Smooth muscle cell (in vitro differentiated cells): ENCODE measurements at regions not wholly inside any gene's neighbourhood (a gene's known extent, or its start where the extent isn't known, plus 50 kb on each side); places are given as distances from the start of the nearest gene placed in this dataset.

Source experiments
- DNase-seq: peaks from one replicate; lab custom pipeline; 2025; ENCODE audit not compliant: unreplicated experiment; lab: John Stamatoyannopoulos, UW
- H2AFZ ChIP-seq: fragments of 200-600 bp; sonication (generic); 2 replicates; pipeline ENCODE4 v1.6.0; 2016; ENCODE audit warnings: antibody characterized with exemption, low read depth, mild to moderate bottlenecking
- H3F3A ChIP-seq: fragments of 200-600 bp; sonication (generic); 2 replicates; pipeline ENCODE4 v1.6.0; 2017; ENCODE audit warnings: antibody characterized with exemption, low read depth
- H3K27ac ChIP-seq: fragments of 200-600 bp; sonication (generic); 2 replicates; pipeline ENCODE4 v1.5.1; 2016; ENCODE audit warnings: low read depth, mild to moderate bottlenecking
- H3K27me3 ChIP-seq: fragments of 200-600 bp; sonication (generic); 2 replicates; pipeline ENCODE4 v1.6.1; 2016; ENCODE audit warnings: low read depth, mild to moderate bottlenecking
- H3K36me3 ChIP-seq: fragments of 200-600 bp; sonication (generic); 2 replicates; pipeline ENCODE4 v1.5.1; 2016; ENCODE audit warnings: low read depth
- H3K4me1 ChIP-seq: fragments of 200-600 bp; sonication (generic); 2 replicates; pipeline ENCODE4 v1.5.1; 2016; ENCODE audit warnings: low read depth
- H3K4me2 ChIP-seq: fragments of 200-600 bp; sonication (generic); 2 replicates; pipeline ENCODE4 v1.6.0; 2016; ENCODE audit warnings: mild to moderate bottlenecking
- H3K4me3 ChIP-seq: fragments of 200-600 bp; sonication (generic); 2 replicates; pipeline ENCODE4 v1.5.1; 2016; ENCODE audit warnings: mild to moderate bottlenecking
- H3K79me2 ChIP-seq: fragments of 200-600 bp; sonication (generic); 2 replicates; pipeline ENCODE4 v1.6.0; 2016; ENCODE audit warnings: low read depth, mild to moderate bottlenecking
- H3K9ac ChIP-seq: fragments of 200-600 bp; sonication (generic); 2 replicates; pipeline ENCODE4 v1.6.0; 2016; ENCODE audit warnings: low read depth
- H3K9me3 ChIP-seq: fragments of 200-600 bp; sonication (generic); replicated peaks from 2 replicates; pipeline ENCODE4 v1.5.1; 2016; ENCODE audit warnings: low read depth
- H4K20me1 ChIP-seq: fragments of 200-600 bp; sonication (generic); 2 replicates; pipeline ENCODE4 v1.6.0; 2016; ENCODE audit warnings: low read depth
- CTCF ChIP-seq: fragments of 200-600 bp; sonication (generic); IDR thresholded peaks from 2 replicates; pipeline ENCODE4 v1.5.1; 2017; ENCODE audit warnings: borderline replicate concordance, mild to moderate bottlenecking, antibody characterized with exemption; ENCODE audit not compliant: insufficient read depth, poor library complexity, severe bottlenecking
- WGBS: methylation state at CpG from one replicate; pipeline ENCODE4 v1.1.7; 2016; ENCODE audit warnings: low lambda C conversion rate; 5-methylcytosine and 5-hydroxymethylcytosine counted together

DNA sequence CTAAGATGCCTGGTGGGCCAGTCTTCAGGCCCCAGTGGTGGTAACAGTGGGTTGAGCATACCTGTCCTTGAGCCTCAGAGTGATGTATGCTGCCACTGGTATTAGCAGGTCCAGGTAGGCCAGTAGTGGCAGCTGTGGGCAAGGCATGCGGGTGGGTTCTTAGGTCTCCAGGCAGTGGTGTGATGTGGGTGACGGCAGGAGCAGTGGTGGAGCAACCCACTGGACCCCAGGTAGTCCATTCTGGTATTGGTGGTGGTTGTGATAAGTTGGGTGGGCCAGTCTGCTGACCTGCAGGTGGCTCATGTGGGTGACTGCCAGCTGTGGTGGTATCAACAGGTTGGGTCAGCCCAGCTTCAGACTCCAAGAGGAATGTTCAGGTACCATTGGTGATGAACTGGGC lies 165.0 kb upstream of the GORAB start:
- no peaks in the 10 kb centered on the region for H3K27me3 ChIP-seq
- no peak overlapping the region for H3K4me3 ChIP-seq
- no peak overlapping the region for H3K4me2 ChIP-seq
- no peaks in the 10 kb centered on the region for H4K20me1 ChIP-seq
- H3K79me2 ChIP-seq, result no peaks in the 10 kb centered on the region
- TF ChIP-seq CTCF, result no peak
- WGBS, result 92% methylated on average over 2 of the region's 2 CpGs
- H3F3A ChIP-seq, result no peaks in the 10 kb centered on the region
- DNase-seq, result no peak
- no peaks in the 10 kb centered on the region for H3K36me3 ChIP-seq
- peaks cover 5% of the 10 kb centered on the region for H3K9me3 ChIP-seq
- H3K4me1 ChIP-seq, result no peaks in the 10 kb centered on the region
- no peak overlapping the region for H2AFZ ChIP-seq
- no peak overlapping the region for H3K27ac ChIP-seq
- H3K9ac ChIP-seq, result no peak overlapping the region

GRCh38 chr1:170367615-170368014 lies 164.4 kb upstream of the GORAB start:
- H3K27ac ChIP-seq, result no peak overlapping the region
- no peak overlapping the region for H2AFZ ChIP-seq
- H3K9me3 ChIP-seq, result peaks cover 5% of the 10 kb centered on the region
- no peak overlapping the region for H3K4me3 ChIP-seq
- TF ChIP-seq CTCF, result no peak
- no peaks in the 10 kb centered on the region for H3K79me2 ChIP-seq
- H3K4me1 ChIP-seq, result no peaks in the 10 kb centered on the region
- no peaks in the 10 kb centered on the region for H3F3A ChIP-seq
- H4K20me1 ChIP-seq, result no peaks in the 10 kb centered on the region
- 95% methylated on average over 3 of the region's 3 CpGs for WGBS
- H3K27me3 ChIP-seq, result no peaks in the 10 kb centered on the region
- no peak for DNase-seq
- no peaks in the 10 kb centered on the region for H3K36me3 ChIP-seq
- H3K4me2 ChIP-seq, result no peak overlapping the region
- H3K9ac ChIP-seq, result no peak overlapping the region

- H3K9me3 ChIP-seq, result peaks cover 5% of the 10 kb centered on the region
- 82% methylated on average over 7 of the region's 7 CpGs for WGBS
- H3F3A ChIP-seq, result no peaks in the 10 kb centered on the region
- H4K20me1 ChIP-seq, result no peaks in the 10 kb centered on the region
- H2AFZ ChIP-seq, result no peak overlapping the region
- no peak overlapping the region for H3K27ac ChIP-seq
- H3K9ac ChIP-seq, result no peak overlapping the region
- TF ChIP-seq CTCF, result no peak
- H3K4me2 ChIP-seq, result no peak overlapping the region
- no peaks in the 10 kb centered on the region for H3K4me1 ChIP-seq
- no peaks in the 10 kb centered on the region for H3K27me3 ChIP-seq
- DNase-seq, result no peak
- H3K79me2 ChIP-seq, result no peaks in the 10 kb centered on the region
- no peak overlapping the region for H3K4me3 ChIP-seq
- no peaks in the 10 kb centered on the region for H3K36me3 ChIP-seq
Measured at GRCh38 chr1:170369000-170369399, 163.0 kb upstream of the GORAB start.

- Histone ChIP-seq H3K9ac (no peak overlapping the region), H2AFZ (no peak overlapping the region), H3K4me2 (no peak overlapping the region), H4K20me1 (no peaks in the 10 kb centered on the region), H3K79me2 (no peaks in the 10 kb centered on the region), H3K27ac (no peak overlapping the region), H3K9me3 (peaks cover 5% of the 10 kb centered on the region), H3K36me3 (no peaks in the 10 kb centered on the region), H3K4me1 (no peaks in the 10 kb centered on the region), H3F3A (no peaks in the 10 kb centered on the region), H3K27me3 (no peaks in the 10 kb centered on the region), H3K4me3 (no peak overlapping the region)
- TF ChIP-seq CTCF, result no peak
- 92% methylated on average over 4 of the region's 4 CpGs for WGBS
- no peak for DNase-seq
Measured at GRCh38 chr1:170369417-170369816, 162.5 kb upstream of the GORAB start.
